GM18907 (cell line): ENCODE measurements at regions not wholly inside any gene's neighbourhood (a gene's known extent, or its start where the extent isn't known, plus 50 kb on each side); places are given as distances from the start of the nearest gene placed in this dataset.

Source experiments
- ATAC-seq: cut with Tn5 transposase; IDR thresholded peaks from one replicate; pipeline ENCODE4 v1.9.1; 2021; ENCODE audit warnings: mild to moderate bottlenecking, moderate library complexity; ENCODE audit not compliant: unreplicated experiment

GRCh38 chr14:86601813-86602212 lies 1071.9 kb downstream of the FLRT2 start:
- no peak for ATAC-seq

- ATAC-seq: no peak
Measured at GRCh38 chr14:86597279-86597678, 1067.3 kb downstream of the FLRT2 start.

- no peak for ATAC-seq
Measured at GRCh38 chr14:86596024-86596423, 1066.1 kb downstream of the FLRT2 start.

- no peak for ATAC-seq
Measured at GRCh38 chr14:86575141-86575540, 1045.2 kb downstream of the FLRT2 start.

GRCh38 chr14:86574778-86575129 lies 1044.8 kb downstream of the FLRT2 start:
- no peak for ATAC-seq

GRCh38 chr14:86574051-86574777 lies 1044.3 kb downstream of the FLRT2 start:
- ATAC-seq: no peak

- no peak for ATAC-seq
Measured at GRCh38 chr14:86570371-86570770, 1040.4 kb downstream of the FLRT2 start.

GRCh38 chr14:86543521-86543920 lies 1013.6 kb downstream of the FLRT2 start:
- ATAC-seq: no peak

- ATAC-seq: no peak
Measured at GRCh38 chr14:86541972-86542371, 1012.0 kb downstream of the FLRT2 start.

- ATAC-seq: no peak
Measured at GRCh38 chr14:86540636-86541247, 1010.8 kb downstream of the FLRT2 start.

GRCh38 chr14:86539361-86540070 lies 1009.6 kb downstream of the FLRT2 start:
- no peak for ATAC-seq

GRCh38 chr14:86533834-86534233 lies 1003.9 kb downstream of the FLRT2 start:
- ATAC-seq: no peak

- no peak for ATAC-seq
Measured at GRCh38 chr14:86532219-86532618, 1002.3 kb downstream of the FLRT2 start.

- no peak for ATAC-seq
Measured at GRCh38 chr14:86530457-86530856, 1000.5 kb downstream of the FLRT2 start.

GRCh38 chr14:86527312-86527711 lies 997.4 kb downstream of the FLRT2 start:
- ATAC-seq: no peak

GRCh38 chr14:86525673-86526072 lies 995.7 kb downstream of the FLRT2 start:
- no peak for ATAC-seq

GRCh38 chr14:86521843-86522242 lies 991.9 kb downstream of the FLRT2 start:
- ATAC-seq: no peak

GRCh38 chr14:86521031-86521730 lies 991.2 kb downstream of the FLRT2 start:
- no peak for ATAC-seq

GRCh38 chr14:86518298-86518697 lies 988.4 kb downstream of the FLRT2 start:
- ATAC-seq: no peak

- ATAC-seq: no peak
Measured at GRCh38 chr14:86515195-86515594, 985.3 kb downstream of the FLRT2 start.

GRCh38 chr14:86513564-86513963 lies 983.6 kb downstream of the FLRT2 start:
- ATAC-seq: no peak

GRCh38 chr14:86513056-86513455 lies 983.1 kb downstream of the FLRT2 start:
- no peak for ATAC-seq
